ENCODE measurements at regions not wholly inside any gene's neighbourhood (a gene's known extent, or its start where the extent isn't known, plus 50 kb on each side); places are given as distances from the start of the nearest gene placed in this dataset.

DNA sequence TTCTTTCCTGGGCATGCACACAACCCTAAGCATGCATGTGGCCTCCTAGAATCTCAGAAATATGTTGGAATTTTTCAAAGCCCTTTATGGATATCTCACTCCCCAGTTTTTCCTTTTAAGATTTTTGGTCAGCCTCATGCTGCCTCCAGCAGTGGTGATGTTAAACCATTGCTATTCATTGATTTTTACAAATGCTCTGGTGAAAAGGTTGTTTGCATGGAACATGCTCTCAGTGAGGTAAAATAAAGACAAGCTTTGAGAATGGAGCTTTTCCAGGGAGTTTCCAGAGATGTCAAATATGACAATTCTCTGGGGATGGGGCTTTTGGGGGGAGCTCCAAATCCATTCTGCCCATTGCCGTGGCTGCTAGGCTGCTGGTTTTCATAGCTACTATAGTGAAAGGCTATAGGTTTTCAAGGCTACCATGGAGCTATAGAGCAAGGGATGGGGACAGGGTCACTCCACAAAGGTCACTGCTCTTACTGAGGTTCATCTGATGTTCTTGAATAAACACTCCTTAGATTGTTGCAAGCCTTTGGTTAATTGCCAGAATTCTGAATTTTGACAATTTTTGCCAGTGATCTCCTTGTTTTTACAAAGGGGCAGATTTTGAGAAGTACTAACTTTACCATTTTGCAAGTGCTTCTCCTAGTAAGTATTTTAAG is 178.1 kb upstream of the ARG1 start:
- Mint-ChIP-seq H3K9me3 (peaks cover 6% of the 10 kb centered on the region), H3K27ac (no peak overlapping the region), H3K4me1 (peaks cover 7% of the 10 kb centered on the region), H3K4me3 (no peak overlapping the region), H3K36me3 (peaks cover 5% of the 10 kb centered on the region), H3K27me3 (no peaks in the 10 kb centered on the region)
- DNase-seq = no peak
- CTCF ChIA-PET = no interaction called here

DNA sequence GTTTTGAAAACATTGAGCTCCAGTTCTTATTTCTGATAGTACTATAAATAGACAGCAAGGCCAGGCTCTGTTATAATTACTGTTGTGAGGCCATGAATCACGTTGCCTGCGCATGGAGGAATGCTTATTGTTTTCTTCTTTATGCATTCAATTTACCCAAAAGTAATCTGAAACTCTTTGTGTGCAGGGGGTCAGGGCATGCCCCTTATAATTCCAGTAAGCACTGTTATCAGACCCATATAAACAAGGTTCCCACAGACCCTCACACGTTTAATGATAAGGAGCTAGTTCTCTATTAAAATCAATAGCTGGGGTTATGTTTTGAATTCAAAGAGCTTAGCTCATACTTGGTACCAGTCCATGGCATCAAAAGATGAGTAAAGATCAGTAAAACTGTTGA is 174.8 kb upstream of the ARG1 start:
- CTCF ChIA-PET = interaction anchor here (1.4 kb wide), 1 partner anchor 29 kb away, joined by 3 read pairs; no protein-coding TSS in a partner anchor
- DNase-seq = no peak
- no peak overlapping the region for H3K4me3 Mint-ChIP-seq
- H3K9me3 Mint-ChIP-seq = peaks cover 20% of the 10 kb centered on the region
- H3K27ac Mint-ChIP-seq = no peak overlapping the region
- H3K27me3 Mint-ChIP-seq = no peaks in the 10 kb centered on the region
- H3K4me1 Mint-ChIP-seq = peaks cover 15% of the 10 kb centered on the region
- H3K36me3 Mint-ChIP-seq = peaks cover 8% of the 10 kb centered on the region

- H3K9me3 Mint-ChIP-seq = peaks cover 15% of the 10 kb centered on the region
- H3K27me3 Mint-ChIP-seq = no peaks in the 10 kb centered on the region
- H3K36me3 Mint-ChIP-seq = peaks cover 5% of the 10 kb centered on the region
- peaks cover 9% of the 10 kb centered on the region for H3K4me1 Mint-ChIP-seq
- DNase-seq = no peak
- CTCF ChIA-PET = interaction anchor here (1.4 kb wide), 1 partner anchor 27 kb away, joined by 3 read pairs; no protein-coding TSS in a partner anchor
- H3K27ac Mint-ChIP-seq = no peak overlapping the region
- no peak overlapping the region for H3K4me3 Mint-ChIP-seq
These were observed 173.6 kb upstream of the ARG1 start for GRCh38 chr6:131399433-131399832.

- DNase-seq = no peak
- peaks cover 15% of the 10 kb centered on the region for H3K9me3 Mint-ChIP-seq
- H3K36me3 Mint-ChIP-seq = peaks cover 3% of the 10 kb centered on the region
- peaks cover 9% of the 10 kb centered on the region for H3K4me1 Mint-ChIP-seq
- H3K4me3 Mint-ChIP-seq = no peak overlapping the region
- H3K27ac Mint-ChIP-seq = no peak overlapping the region
- no peaks in the 10 kb centered on the region for H3K27me3 Mint-ChIP-seq
- CTCF ChIA-PET = no interaction called here
These were observed 172.8 kb upstream of the ARG1 start for GRCh38 chr6:131400054-131400778.

DNA sequence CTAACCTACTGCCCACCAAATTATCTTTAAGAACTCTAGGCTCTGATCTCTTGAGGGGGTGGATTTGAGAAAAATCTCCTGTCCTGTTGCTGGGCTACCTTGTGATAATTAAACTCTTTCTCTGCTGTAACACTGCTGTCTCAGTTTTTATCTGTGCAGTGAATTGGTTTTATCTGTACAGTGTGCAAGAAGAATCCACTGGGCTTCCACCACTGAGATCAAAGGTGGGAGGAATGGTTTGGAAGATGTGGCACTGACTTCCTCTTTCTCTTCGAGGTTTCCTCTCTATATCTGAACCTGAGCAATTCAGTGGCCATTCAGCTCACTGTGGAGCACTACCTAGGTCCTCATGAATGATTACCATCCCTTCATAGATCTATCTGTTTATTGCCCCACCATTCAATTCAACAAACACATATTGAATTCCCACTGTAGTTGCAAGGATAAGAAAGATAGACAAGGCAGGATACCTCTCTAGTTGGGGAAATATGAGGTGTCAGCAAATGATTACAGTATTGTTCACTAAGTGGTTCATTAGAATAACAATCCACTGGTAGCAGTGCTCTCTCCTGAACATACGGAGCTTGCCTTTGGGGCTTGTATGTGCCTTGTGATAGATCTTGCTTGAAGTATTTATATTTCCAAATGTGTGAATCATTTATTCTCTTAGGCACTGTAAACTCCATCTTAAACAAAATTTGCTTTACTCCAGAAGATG is 172.1 kb upstream of the ARG1 start:
- CTCF ChIA-PET = no interaction called here
- peaks cover 15% of the 10 kb centered on the region for H3K9me3 Mint-ChIP-seq
- DNase-seq = no peak
- no peaks in the 10 kb centered on the region for H3K27me3 Mint-ChIP-seq
- no peak overlapping the region for H3K27ac Mint-ChIP-seq
- H3K4me3 Mint-ChIP-seq = no peak overlapping the region
- H3K36me3 Mint-ChIP-seq = peaks cover 3% of the 10 kb centered on the region
- peaks cover 9% of the 10 kb centered on the region for H3K4me1 Mint-ChIP-seq

DNA sequence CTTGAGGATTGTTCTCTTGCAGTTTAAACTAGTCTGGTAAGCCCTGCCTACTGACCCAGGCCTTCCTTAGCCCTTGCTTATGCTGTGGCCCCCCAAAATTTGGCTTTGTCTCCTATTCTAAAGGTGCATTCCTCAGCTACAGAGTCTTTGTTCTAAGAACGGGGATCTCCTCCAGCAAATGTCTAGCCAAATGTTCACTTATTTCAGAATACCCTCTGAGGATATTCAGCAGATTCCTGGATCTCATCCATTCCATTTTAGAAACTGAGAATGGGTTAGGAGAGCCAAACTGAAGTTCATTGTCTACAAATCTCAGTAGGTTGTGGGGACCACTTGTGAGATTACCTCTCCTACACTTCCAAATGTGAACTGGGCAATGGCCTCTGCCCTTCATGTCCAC is 164.2 kb upstream of the ARG1 start:
- Mint-ChIP-seq H3K9me3 (peaks cover 11% of the 10 kb centered on the region), H3K4me1 (no peaks in the 10 kb centered on the region), H3K27ac (no peak overlapping the region), H3K4me3 (no peak overlapping the region), H3K27me3 (no peaks in the 10 kb centered on the region), H3K36me3 (peaks cover 9% of the 10 kb centered on the region)
- DNase-seq = no peak
- CTCF ChIA-PET = no interaction called here

GRCh38 chr6:131410785-131411184 is 162.2 kb upstream of the ARG1 start:
- H3K4me3 Mint-ChIP-seq = no peak overlapping the region
- CTCF ChIA-PET = no interaction called here
- H3K36me3 Mint-ChIP-seq = peaks cover 9% of the 10 kb centered on the region
- no peak for DNase-seq
- no peaks in the 10 kb centered on the region for H3K4me1 Mint-ChIP-seq
- peaks cover 11% of the 10 kb centered on the region for H3K9me3 Mint-ChIP-seq
- no peak overlapping the region for H3K27ac Mint-ChIP-seq
- no peaks in the 10 kb centered on the region for H3K27me3 Mint-ChIP-seq

DNA sequence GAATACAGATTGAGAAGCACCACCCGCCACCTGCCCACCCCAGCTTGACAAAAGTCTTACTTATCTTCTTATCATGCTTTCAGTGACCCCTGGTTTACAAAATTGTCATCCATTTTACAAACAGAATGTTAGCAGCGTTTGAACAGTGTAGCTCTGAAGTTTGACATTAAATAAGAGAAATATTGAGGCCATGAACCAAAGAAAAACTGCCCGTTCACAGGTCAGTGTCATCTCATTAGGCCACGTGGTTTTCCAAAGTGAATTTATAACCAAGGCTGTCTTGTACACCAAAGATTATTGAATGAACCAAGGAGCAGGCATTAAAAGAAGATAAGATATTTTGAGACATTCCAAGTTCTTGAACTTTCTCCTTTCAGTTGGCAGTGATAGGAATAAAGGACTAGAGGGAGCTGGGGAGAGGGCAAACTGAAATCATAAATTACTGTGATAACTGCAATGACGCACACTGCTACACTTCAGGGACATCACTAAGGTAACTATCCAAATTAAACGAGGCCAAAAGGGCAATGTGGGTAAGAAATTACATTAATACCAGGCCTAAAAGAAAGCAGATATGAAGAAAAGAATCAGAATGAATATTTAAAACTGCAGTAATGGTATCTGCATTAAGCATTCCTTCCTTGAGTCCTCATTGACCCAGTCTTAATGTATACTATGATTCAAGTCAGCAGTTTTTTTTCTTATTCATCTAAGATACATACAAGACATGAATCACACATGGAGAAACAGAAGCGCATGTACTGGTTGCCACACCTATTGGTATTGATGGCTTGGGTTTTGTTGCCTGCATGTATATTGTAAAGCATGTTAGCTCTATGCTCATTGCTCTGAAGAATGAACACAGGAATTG is 159.8 kb upstream of the ARG1 start:
- Mint-ChIP-seq H3K9me3 (peaks cover 11% of the 10 kb centered on the region), H3K4me1 (no peaks in the 10 kb centered on the region), H3K4me3 (no peak overlapping the region), H3K27me3 (no peaks in the 10 kb centered on the region), H3K27ac (no peak overlapping the region), H3K36me3 (peaks cover 9% of the 10 kb centered on the region)
- DNase-seq = no peak
- CTCF ChIA-PET = no interaction called here

GRCh38 chr6:131413831-131414191 is 159.2 kb upstream of the ARG1 start:
- no peak overlapping the region for H3K27ac Mint-ChIP-seq
- CTCF ChIA-PET = no interaction called here
- H3K36me3 Mint-ChIP-seq = peaks cover 9% of the 10 kb centered on the region
- no peaks in the 10 kb centered on the region for H3K4me1 Mint-ChIP-seq
- no peak for DNase-seq
- H3K4me3 Mint-ChIP-seq = no peak overlapping the region
- H3K27me3 Mint-ChIP-seq = no peaks in the 10 kb centered on the region
- H3K9me3 Mint-ChIP-seq = peaks cover 11% of the 10 kb centered on the region

- H3K27ac Mint-ChIP-seq = no peak overlapping the region
- no peak overlapping the region for H3K4me3 Mint-ChIP-seq
- no peaks in the 10 kb centered on the region for H3K4me1 Mint-ChIP-seq
- no peak for DNase-seq
- H3K9me3 Mint-ChIP-seq = peaks cover 11% of the 10 kb centered on the region
- peaks cover 9% of the 10 kb centered on the region for H3K36me3 Mint-ChIP-seq
- CTCF ChIA-PET = no interaction called here
- H3K27me3 Mint-ChIP-seq = no peaks in the 10 kb centered on the region
These were observed 158.1 kb upstream of the ARG1 start for GRCh38 chr6:131414956-131415355.

GRCh38 chr6:131418441-131418840 is 154.6 kb upstream of the ARG1 start:
- no peaks in the 10 kb centered on the region for H3K9me3 Mint-ChIP-seq
- no peak overlapping the region for H3K27ac Mint-ChIP-seq
- H3K36me3 Mint-ChIP-seq = peaks cover 2% of the 10 kb centered on the region
- DNase-seq = no peak
- no peak overlapping the region for H3K4me3 Mint-ChIP-seq
- no peaks in the 10 kb centered on the region for H3K4me1 Mint-ChIP-seq
- H3K27me3 Mint-ChIP-seq = no peaks in the 10 kb centered on the region
- CTCF ChIA-PET = no interaction called here

- Mint-ChIP-seq H3K4me3 (no peak overlapping the region), H3K36me3 (peaks cover 2% of the 10 kb centered on the region), H3K27me3 (no peaks in the 10 kb centered on the region), H3K27ac (no peak overlapping the region), H3K9me3 (no peaks in the 10 kb centered on the region), H3K4me1 (no peaks in the 10 kb centered on the region)
- CTCF ChIA-PET = interaction anchor here (0.6 kb wide), 1 partner anchor 114 kb away, joined by 3 read pairs; no protein-coding TSS in a partner anchor
- no peak for DNase-seq
These were observed 153.3 kb upstream of the ARG1 start for GRCh38 chr6:131419702-131420101.

DNA sequence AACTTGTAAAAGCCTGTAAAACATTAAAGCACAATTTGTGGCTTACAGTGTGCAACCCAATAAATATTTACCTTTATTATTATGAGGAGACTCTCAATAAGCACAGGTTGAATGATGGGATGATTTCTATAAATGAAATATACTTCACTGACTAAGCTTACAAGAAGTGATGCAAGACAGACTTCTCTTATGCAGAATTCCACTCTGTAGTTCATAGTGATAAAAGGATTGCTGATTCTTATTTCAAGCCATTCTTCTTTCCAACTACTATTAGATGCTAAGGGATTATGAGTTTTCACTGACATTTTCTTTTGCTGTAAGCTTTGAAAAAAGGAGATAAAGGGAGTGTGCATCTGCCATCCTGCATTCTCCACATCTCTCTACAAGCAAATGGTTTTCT is 149.0 kb upstream of the ARG1 start:
- H3K9me3 Mint-ChIP-seq = peaks cover 2% of the 10 kb centered on the region
- H3K27me3 Mint-ChIP-seq = no peaks in the 10 kb centered on the region
- H3K27ac Mint-ChIP-seq = no peak overlapping the region
- DNase-seq = no peak
- CTCF ChIA-PET = no interaction called here
- H3K4me1 Mint-ChIP-seq = peaks cover 10% of the 10 kb centered on the region
- peaks cover 5% of the 10 kb centered on the region for H3K36me3 Mint-ChIP-seq
- H3K4me3 Mint-ChIP-seq = no peak overlapping the region

DNA sequence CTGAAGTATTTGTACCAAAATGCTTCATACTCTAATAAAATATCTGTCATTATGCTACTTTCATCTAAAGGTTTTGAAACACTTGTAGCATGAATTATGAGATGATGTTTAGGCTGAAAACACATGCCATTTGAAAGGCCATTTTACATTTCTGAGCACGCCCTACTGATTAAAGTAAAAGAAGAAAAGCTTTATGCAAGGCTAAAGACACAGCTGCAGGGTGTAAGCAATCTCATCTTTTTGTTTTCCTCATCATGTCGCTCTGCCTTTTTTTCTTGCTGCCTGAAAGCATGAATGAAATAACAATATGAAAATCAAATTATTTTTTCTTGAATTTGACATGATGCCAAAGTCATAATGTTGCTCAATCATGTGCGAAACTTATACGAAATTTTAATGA is 148.6 kb upstream of the ARG1 start:
- DNase-seq = no peak
- Mint-ChIP-seq H3K27me3 (no peaks in the 10 kb centered on the region), H3K36me3 (peaks cover 5% of the 10 kb centered on the region), H3K27ac (no peak overlapping the region), H3K9me3 (peaks cover 2% of the 10 kb centered on the region), H3K4me3 (no peak overlapping the region), H3K4me1 (peaks cover 10% of the 10 kb centered on the region)
- CTCF ChIA-PET = no interaction called here

Data from activated naive CD4-positive, alpha-beta T cell treated with anti-CD3 and anti-CD28 coated beads, Interleukin-2, amount 10 ng/mL, durations not matched to agents 7 days and 5 days (primary cell).